Retinal pigment epithelial cell (primary cell): ENCODE measurements at regions not wholly inside any gene's neighbourhood (a gene's known extent, or its start where the extent isn't known, plus 50 kb on each side); places are given as distances from the start of the nearest gene placed in this dataset.
"Not testable (repeated sequence)": the region's sequence is repeated elsewhere in the genome, so short reads cannot be mapped to it uniquely, and the experiment has no call there.

ENCODE experiments used
- DNase-seq: peaks from one replicate; pipeline ENCODE4 v3.0.0-alpha.2; 2010; ENCODE audit warnings: low read depth
- H3K4me3 ChIP-seq: 2 replicates; pipeline ENCODE4 v1.5.1; 2011; ENCODE audit warnings: mild to moderate bottlenecking, low read length, control low read depth, moderate library complexity
- CTCF ChIP-seq: conservative IDR thresholded peaks from 2 replicates; pipeline ENCODE4 v1.5.1; 2011; ENCODE audit warnings: low read depth, low read length, control low read depth, inconsistent platforms

- no peak for TF ChIP-seq CTCF
- DNase-seq, result no peak
Observed at GRCh38 chr10:121137533-121137932, 286.4 kb downstream of the WDR11 start.

GRCh38 chr10:121138112-121138860, 287.1 kb downstream of the WDR11 start:
- no peak overlapping the region for H3K4me3 ChIP-seq
- no peak for DNase-seq

More at GRCh38 chr10:121137533-121137932, 286.4 kb downstream of the WDR11 start:
- H3K4me3 ChIP-seq, result no peak overlapping the region

GRCh38 chr10:121138918-121139317, 287.8 kb downstream of the WDR11 start:
- no peak for TF ChIP-seq CTCF
- no peak for DNase-seq
- H3K4me3 ChIP-seq, result no peak overlapping the region

More at GRCh38 chr10:121138112-121138860, 287.1 kb downstream of the WDR11 start:
- TF ChIP-seq CTCF, result no peak

GRCh38 chr10:121145802-121146395, 294.7 kb downstream of the WDR11 start:
- not testable (repeated sequence) for DNase-seq, H3K4me3 ChIP-seq

GRCh38 chr10:121148921-121149320, 297.8 kb downstream of the WDR11 start:
- DNase-seq, result no peak
- H3K4me3 ChIP-seq, result no peak overlapping the region
- TF ChIP-seq CTCF, result no peak

GRCh38 chr10:121152033-121152432, 300.9 kb downstream of the WDR11 start:
- H3K4me3 ChIP-seq, result no peak overlapping the region
- DNase-seq, result no peak
- TF ChIP-seq CTCF, result no peak

- no peak for DNase-seq
- H3K4me3 ChIP-seq, result no peak overlapping the region
- no peak for TF ChIP-seq CTCF
Observed at GRCh38 chr10:121152935-121153334, 301.8 kb downstream of the WDR11 start.
